ENCODE measurements at regions not wholly inside any gene's neighbourhood (a gene's known extent, or its start where the extent isn't known, plus 50 kb on each side); places are given as distances from the start of the nearest gene placed in this dataset.

DNA sequence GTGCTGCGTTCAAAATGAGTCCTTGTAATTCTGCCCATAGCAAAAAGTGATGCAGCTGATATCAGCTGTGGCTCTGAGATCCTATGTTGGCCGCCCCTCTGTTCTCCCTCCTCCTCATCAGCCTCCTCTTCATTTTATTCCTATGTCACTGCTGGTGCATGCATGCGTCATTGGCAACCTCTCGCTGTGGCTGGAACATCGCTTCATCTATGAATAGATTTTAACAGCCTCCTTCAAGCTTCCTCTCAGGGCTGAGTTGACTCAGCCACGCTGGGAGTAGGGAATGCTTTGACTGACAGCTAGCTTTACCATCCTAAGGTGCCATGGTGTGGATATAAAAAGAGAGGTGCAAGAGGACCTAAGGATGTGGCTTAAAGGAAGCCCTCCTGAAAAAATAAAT is 303.5 kb downstream of the PLK2 start:
- Histone ChIP-seq H3K79me2 (ENCODE audit: control insufficient read depth, insufficient read depth, low read length) (no peaks in the 10 kb centered on the region), H3K4me3 (ENCODE audit: control insufficient read depth in 2 of 3, extremely low read depth in 1 of 3, insufficient read depth in 2 of 3, low read depth in 1 of 3, low read length in 3 of 3) (no peak overlapping the region), H3K27ac (ENCODE audit: control insufficient read depth, insufficient read depth, low read length) (no peak overlapping the region), H3K36me3 (ENCODE audit: control insufficient read depth in 2 of 2, extremely low read depth in 1 of 2, insufficient read depth in 2 of 2, low read length in 2 of 2) (no peaks in the 10 kb centered on the region), H3K4me2 (ENCODE audit: control insufficient read depth, extremely low read depth, insufficient read depth, low read depth, low read length) (no peak overlapping the region), H3K9me1 (ENCODE audit: control insufficient read depth, extremely low read depth, insufficient read depth, low read length) (no peaks in the 10 kb centered on the region), H4K20me1 (ENCODE audit: control insufficient read depth, extremely low read depth, insufficient read depth, low read length) (no peaks in the 10 kb centered on the region), H2AFZ (ENCODE audit: control insufficient read depth, low read length) (no peak overlapping the region), H3K9me3 (ENCODE audit: control insufficient read depth, low read depth, low read length) (no peaks in the 10 kb centered on the region), H3K4me1 (ENCODE audit: control insufficient read depth, extremely low read depth, insufficient read depth, low read length) (peaks cover 8% of the 10 kb centered on the region), H3K27me3 (ENCODE audit: control insufficient read depth, extremely low read depth, insufficient read depth, low read length) (no peaks in the 10 kb centered on the region), H3K9ac (ENCODE audit: control insufficient read depth, extremely low read depth, insufficient read depth, low read length) (no peak overlapping the region)
- FAIRE-seq (peak; percentile 5), DNase-seq (ENCODE audit: low read depth, low spot score) (no peak)
- dilution Hi-C loops (cut with MboI; ENCODE audit: extremely low pct_ligation_motif_present, low sequenced_read_pairs) = no loop called here
- no peak for TF ChIP-seq EZH2 (IDR thresholded peaks at IDR 0.05; ENCODE audit: low read length)
- TF ChIP-seq, protein P1, sequence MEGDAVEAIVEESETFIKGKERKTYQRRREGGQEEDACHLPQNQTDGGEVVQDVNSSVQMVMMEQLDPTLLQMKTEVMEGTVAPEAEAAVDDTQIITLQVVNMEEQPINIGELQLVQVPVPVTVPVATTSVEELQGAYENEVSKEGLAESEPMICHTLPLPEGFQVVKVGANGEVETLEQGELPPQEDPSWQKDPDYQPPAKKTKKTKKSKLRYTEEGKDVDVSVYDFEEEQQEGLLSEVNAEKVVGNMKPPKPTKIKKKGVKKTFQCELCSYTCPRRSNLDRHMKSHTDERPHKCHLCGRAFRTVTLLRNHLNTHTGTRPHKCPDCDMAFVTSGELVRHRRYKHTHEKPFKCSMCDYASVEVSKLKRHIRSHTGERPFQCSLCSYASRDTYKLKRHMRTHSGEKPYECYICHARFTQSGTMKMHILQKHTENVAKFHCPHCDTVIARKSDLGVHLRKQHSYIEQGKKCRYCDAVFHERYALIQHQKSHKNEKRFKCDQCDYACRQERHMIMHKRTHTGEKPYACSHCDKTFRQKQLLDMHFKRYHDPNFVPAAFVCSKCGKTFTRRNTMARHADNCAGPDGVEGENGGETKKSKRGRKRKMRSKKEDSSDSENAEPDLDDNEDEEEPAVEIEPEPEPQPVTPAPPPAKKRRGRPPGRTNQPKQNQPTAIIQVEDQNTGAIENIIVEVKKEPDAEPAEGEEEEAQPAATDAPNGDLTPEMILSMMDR (optimal IDR thresholded peaks at IDR 0.05 in 1 of 3, IDR thresholded peaks at IDR 0.05 in 1 of 3, conservative IDR thresholded peaks at IDR 0.05 in 1 of 3; ENCODE audit: extremely low read depth in 1 of 3, insufficient read depth in 2 of 3, low read length in 3 of 3) = no peak

DNA sequence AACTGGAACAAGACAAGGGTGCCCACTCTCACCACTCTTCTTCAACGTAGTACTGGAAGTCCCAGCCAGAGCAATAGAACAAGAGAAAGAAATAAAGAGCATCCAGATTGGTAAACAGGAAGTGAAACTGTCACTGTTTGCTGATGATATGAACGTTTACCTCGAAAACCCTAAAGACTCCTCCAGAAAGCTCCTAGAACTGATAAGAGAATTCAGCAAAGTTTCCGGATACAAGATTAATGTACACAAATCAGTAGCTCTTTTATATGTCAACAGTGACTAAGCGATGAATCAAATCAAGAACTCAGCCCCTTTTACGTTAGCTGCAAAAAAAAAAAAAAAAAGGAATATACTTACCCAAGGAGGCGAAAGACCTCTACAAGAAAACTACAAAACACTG is 306.6 kb downstream of the PLK2 start:
- no peak overlapping the region for H3K9ac ChIP-seq (ENCODE audit: control insufficient read depth, extremely low read depth, insufficient read depth, low read length)
- no peak for DNase-seq (ENCODE audit: low read depth, low spot score)
- no peak for FAIRE-seq

More for the DNA sequence above, 306.6 kb downstream of the PLK2 start:
- H3K4me2 ChIP-seq (ENCODE audit: control insufficient read depth, extremely low read depth, insufficient read depth, low read depth, low read length) = no peak overlapping the region
- no peak overlapping the region for H3K4me3 ChIP-seq (ENCODE audit: control insufficient read depth in 2 of 3, extremely low read depth in 1 of 3, insufficient read depth in 2 of 3, low read depth in 1 of 3, low read length in 3 of 3)
- TF ChIP-seq, protein P1 (optimal IDR thresholded peaks at IDR 0.05 in 1 of 3, IDR thresholded peaks at IDR 0.05 in 1 of 3, conservative IDR thresholded peaks at IDR 0.05 in 1 of 3; ENCODE audit: extremely low read depth in 1 of 3, insufficient read depth in 2 of 3, low read length in 3 of 3) = no peak
- no peak for TF ChIP-seq EZH2 (IDR thresholded peaks at IDR 0.05; ENCODE audit: low read length)
- H2AFZ ChIP-seq (ENCODE audit: control insufficient read depth, low read length) = no peak overlapping the region
- no peaks in the 10 kb centered on the region for H3K36me3 ChIP-seq (ENCODE audit: control insufficient read depth in 2 of 2, extremely low read depth in 1 of 2, insufficient read depth in 2 of 2, low read length in 2 of 2)
- H3K27ac ChIP-seq (ENCODE audit: control insufficient read depth, insufficient read depth, low read length) = no peak overlapping the region
- no peaks in the 10 kb centered on the region for H4K20me1 ChIP-seq (ENCODE audit: control insufficient read depth, extremely low read depth, insufficient read depth, low read length)
- H3K79me2 ChIP-seq (ENCODE audit: control insufficient read depth, insufficient read depth, low read length) = no peaks in the 10 kb centered on the region
- H3K4me1 ChIP-seq (ENCODE audit: control insufficient read depth, extremely low read depth, insufficient read depth, low read length) = peaks cover 15% of the 10 kb centered on the region
- H3K27me3 ChIP-seq (ENCODE audit: control insufficient read depth, extremely low read depth, insufficient read depth, low read length) = no peaks in the 10 kb centered on the region
- dilution Hi-C loops (cut with MboI; ENCODE audit: extremely low pct_ligation_motif_present, low sequenced_read_pairs) = no loop called here
- no peaks in the 10 kb centered on the region for H3K9me1 ChIP-seq (ENCODE audit: control insufficient read depth, extremely low read depth, insufficient read depth, low read length)
- H3K9me3 ChIP-seq (ENCODE audit: control insufficient read depth, low read depth, low read length) = no peaks in the 10 kb centered on the region
